ENCODE measurements at regions not wholly inside any gene's neighbourhood (a gene's known extent, or its start where the extent isn't known, plus 50 kb on each side); places are given as distances from the start of the nearest gene placed in this dataset.

DNA sequence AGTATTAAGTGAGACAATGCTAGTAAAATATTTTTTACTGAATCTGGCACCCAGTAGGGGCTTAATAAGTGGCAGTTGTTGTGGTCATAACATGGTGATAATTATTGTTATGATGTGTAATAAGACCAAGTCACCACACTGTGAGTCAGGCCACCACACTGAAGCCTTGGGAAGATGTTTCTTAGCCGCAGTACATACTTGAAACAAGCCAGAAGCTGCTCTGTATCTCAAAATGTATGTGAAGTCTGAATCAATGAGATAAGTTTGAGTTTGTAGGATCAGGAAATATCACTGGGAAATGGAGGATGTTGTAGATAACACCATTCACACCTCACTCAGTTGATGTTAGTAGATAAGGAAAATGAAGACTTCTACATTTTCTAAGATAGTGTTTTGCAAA is 51.3 kb upstream of the PTPN3 start:
- peaks cover 31% of the 10 kb centered on the region for H3K27me3 Mint-ChIP-seq (ENCODE audit: unreplicated experiment)
- peaks cover 4% of the 10 kb centered on the region for H3K36me3 Mint-ChIP-seq (ENCODE audit: unreplicated experiment)
- peaks cover 7% of the 10 kb centered on the region for H3K9me3 Mint-ChIP-seq (ENCODE audit: unreplicated experiment)
- DNase-seq (ENCODE audit: extremely low spot score, unreplicated experiment), result no peak
- H3K4me3 Mint-ChIP-seq (ENCODE audit: unreplicated experiment), result no peak overlapping the region
- H3K27ac Mint-ChIP-seq (ENCODE audit: unreplicated experiment), result no peak overlapping the region
- no peaks in the 10 kb centered on the region for H3K4me1 Mint-ChIP-seq (ENCODE audit: unreplicated experiment)
- TF ChIP-seq, protein P1, sequence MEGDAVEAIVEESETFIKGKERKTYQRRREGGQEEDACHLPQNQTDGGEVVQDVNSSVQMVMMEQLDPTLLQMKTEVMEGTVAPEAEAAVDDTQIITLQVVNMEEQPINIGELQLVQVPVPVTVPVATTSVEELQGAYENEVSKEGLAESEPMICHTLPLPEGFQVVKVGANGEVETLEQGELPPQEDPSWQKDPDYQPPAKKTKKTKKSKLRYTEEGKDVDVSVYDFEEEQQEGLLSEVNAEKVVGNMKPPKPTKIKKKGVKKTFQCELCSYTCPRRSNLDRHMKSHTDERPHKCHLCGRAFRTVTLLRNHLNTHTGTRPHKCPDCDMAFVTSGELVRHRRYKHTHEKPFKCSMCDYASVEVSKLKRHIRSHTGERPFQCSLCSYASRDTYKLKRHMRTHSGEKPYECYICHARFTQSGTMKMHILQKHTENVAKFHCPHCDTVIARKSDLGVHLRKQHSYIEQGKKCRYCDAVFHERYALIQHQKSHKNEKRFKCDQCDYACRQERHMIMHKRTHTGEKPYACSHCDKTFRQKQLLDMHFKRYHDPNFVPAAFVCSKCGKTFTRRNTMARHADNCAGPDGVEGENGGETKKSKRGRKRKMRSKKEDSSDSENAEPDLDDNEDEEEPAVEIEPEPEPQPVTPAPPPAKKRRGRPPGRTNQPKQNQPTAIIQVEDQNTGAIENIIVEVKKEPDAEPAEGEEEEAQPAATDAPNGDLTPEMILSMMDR (IDR thresholded peaks at IDR 0.05), result no peak

DNA sequence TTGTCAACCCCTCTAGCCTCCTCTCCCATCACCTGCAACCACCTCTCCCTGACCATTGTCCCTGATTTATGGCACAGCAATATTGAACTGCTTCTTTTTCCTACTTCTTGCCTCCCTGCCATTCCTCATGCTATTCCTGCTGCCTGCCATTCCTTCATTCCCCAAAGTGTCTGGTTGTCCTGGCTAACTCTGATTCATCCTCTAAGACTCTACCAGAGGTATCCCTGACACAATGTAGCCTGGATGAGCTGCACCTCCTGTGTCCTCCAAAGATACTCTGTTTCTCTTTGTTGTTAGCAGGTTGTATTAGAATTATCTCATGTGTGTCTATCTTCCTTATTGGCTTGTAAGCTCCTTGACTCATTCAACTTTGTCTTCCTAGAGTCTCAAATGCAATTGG is 53.5 kb upstream of the PTPN3 start:
- DNase-seq (ENCODE audit: extremely low spot score, unreplicated experiment), result no peak
- Mint-ChIP-seq H3K9me3 (ENCODE audit: unreplicated experiment) (peaks cover 7% of the 10 kb centered on the region), H3K36me3 (ENCODE audit: unreplicated experiment) (peaks cover 2% of the 10 kb centered on the region), H3K27ac (ENCODE audit: unreplicated experiment) (no peak overlapping the region), H3K4me3 (ENCODE audit: unreplicated experiment) (no peak overlapping the region), H3K27me3 (ENCODE audit: unreplicated experiment) (peaks cover 31% of the 10 kb centered on the region), H3K4me1 (ENCODE audit: unreplicated experiment) (peaks cover 9% of the 10 kb centered on the region)
- TF ChIP-seq, protein P1 (IDR thresholded peaks at IDR 0.05), result no peak

DNA sequence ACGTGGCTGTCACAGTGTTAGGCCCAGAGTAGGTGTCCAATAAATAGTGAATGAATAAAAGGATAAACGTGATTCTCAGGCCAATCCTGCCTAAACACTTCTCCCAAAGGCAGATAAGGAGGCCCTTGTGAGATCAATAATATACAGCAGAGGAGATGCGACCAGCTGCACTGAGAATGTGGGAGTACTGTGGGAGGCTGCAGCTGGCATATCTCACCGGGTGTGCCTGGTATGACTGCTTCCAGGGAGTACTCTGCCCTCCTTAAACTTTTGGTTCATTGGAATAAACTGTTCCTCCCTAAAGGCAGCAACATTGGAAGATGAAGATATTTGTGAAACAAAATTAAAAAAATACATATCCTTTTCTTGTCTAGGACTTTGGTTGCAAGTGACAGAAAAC is 57.1 kb upstream of the PTPN3 start:
- Mint-ChIP-seq H3K4me1 (ENCODE audit: unreplicated experiment) (peaks cover 14% of the 10 kb centered on the region), H3K9me3 (ENCODE audit: unreplicated experiment) (no peaks in the 10 kb centered on the region), H3K27me3 (ENCODE audit: unreplicated experiment) (peaks cover 16% of the 10 kb centered on the region), H3K27ac (ENCODE audit: unreplicated experiment) (no peak overlapping the region), H3K36me3 (ENCODE audit: unreplicated experiment) (no peaks in the 10 kb centered on the region), H3K4me3 (ENCODE audit: unreplicated experiment) (no peak overlapping the region)
- DNase-seq (ENCODE audit: extremely low spot score, unreplicated experiment), result no peak
- TF ChIP-seq, protein P1 (IDR thresholded peaks at IDR 0.05), result no peak

DNA sequence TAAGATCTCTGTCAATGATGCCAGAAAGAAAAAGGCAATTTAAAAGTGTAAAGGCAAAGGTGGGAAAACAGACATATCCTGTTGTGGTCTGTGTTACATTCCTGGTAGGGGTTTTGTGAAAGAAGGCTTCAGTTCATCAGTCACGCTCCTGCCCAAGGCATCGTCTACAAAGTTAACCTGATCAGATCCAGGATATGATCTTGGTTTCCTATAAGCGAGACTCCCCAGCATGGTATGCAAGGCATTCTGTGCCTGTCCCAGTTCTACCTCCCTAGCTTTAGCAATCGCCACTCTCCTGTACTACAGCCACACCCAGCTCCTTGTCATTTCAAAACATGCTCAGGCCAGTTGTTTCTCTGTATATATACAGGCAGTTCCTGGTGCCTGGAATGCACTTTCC is 58.0 kb upstream of the PTPN3 start:
- Mint-ChIP-seq H3K27me3 (ENCODE audit: unreplicated experiment) (peaks cover 17% of the 10 kb centered on the region), H3K9me3 (ENCODE audit: unreplicated experiment) (no peaks in the 10 kb centered on the region)
- TF ChIP-seq, protein P1 (IDR thresholded peaks at IDR 0.05), result no peak

DNA sequence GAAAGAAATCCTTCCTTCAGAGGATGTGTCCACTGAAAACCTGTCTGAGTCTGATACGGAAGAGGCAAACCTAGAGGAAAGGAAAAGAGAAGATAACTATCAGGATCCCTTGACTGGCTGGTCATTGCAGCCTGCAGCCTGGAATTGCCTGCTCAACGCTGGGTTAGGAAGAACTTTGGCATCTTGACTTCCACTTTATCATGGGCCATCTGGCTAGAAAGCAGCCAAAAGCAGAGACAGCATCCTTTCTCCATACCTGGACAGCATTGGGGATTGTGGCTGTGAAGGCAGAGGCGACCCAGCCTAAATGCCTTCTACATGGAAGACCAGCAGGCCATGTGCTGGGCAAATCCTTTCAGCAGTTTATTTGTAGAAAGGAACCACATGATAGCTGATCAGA is 58.7 kb upstream of the PTPN3 start:
- Mint-ChIP-seq H3K27ac (ENCODE audit: unreplicated experiment) (no peak overlapping the region), H3K4me1 (ENCODE audit: unreplicated experiment) (peaks cover 14% of the 10 kb centered on the region), H3K36me3 (ENCODE audit: unreplicated experiment) (no peaks in the 10 kb centered on the region), H3K4me3 (ENCODE audit: unreplicated experiment) (no peak overlapping the region), H3K27me3 (ENCODE audit: unreplicated experiment) (peaks cover 19% of the 10 kb centered on the region), H3K9me3 (ENCODE audit: unreplicated experiment) (no peaks in the 10 kb centered on the region)
- no peak for DNase-seq (ENCODE audit: extremely low spot score, unreplicated experiment)
- TF ChIP-seq, protein P1 (IDR thresholded peaks at IDR 0.05), result no peak

More for the DNA sequence above, 58.0 kb upstream of the PTPN3 start:
- DNase-seq (ENCODE audit: extremely low spot score, unreplicated experiment), result no peak
- H3K36me3 Mint-ChIP-seq (ENCODE audit: unreplicated experiment), result no peaks in the 10 kb centered on the region
- no peak overlapping the region for H3K4me3 Mint-ChIP-seq (ENCODE audit: unreplicated experiment)
- H3K4me1 Mint-ChIP-seq (ENCODE audit: unreplicated experiment), result peaks cover 14% of the 10 kb centered on the region
- no peak overlapping the region for H3K27ac Mint-ChIP-seq (ENCODE audit: unreplicated experiment)
